H1 (cell line): ENCODE measurements at regions not wholly inside any gene's neighbourhood (a gene's known extent, or its start where the extent isn't known, plus 50 kb on each side); places are given as distances from the start of the nearest gene placed in this dataset.

Source experiments
- BCL11A ChIP-seq, 2 experiments: IDR thresholded peaks; one replicate each; pipeline ENCODE4 v1.6.1; 2011; ENCODE audit warnings: low read depth in 2 of 2, low read length in 2 of 2, mild to moderate bottlenecking in 2 of 2
- MAFK ChIP-seq: IDR thresholded peaks from 2 replicates; pipeline ENCODE4 v1.6.1; 2012; ENCODE audit warnings: low read depth, mild to moderate bottlenecking, improper control_type of control experiment, low read length
- PHF8 ChIP-seq: fragments of 200-600 bp; sonication (generic); conservative IDR thresholded peaks from 2 replicates; pipeline ENCODE4 v1.7.1; 2012; ENCODE audit warnings: low read depth, mild to moderate bottlenecking, inconsistent platforms, low read length, moderate library complexity
- POLR2A ChIP-seq, 2 experiments: IDR thresholded peaks; 1 replicate in 1 of 2; 2 replicates in 1 of 2; pipeline ENCODE4 v1.6.1; 2011; ENCODE audit warnings: low read depth in 2 of 2, low read length in 2 of 2, mild to moderate bottlenecking in 2 of 2; ENCODE audit errors: control extremely low read depth in 1 of 2

DNA sequence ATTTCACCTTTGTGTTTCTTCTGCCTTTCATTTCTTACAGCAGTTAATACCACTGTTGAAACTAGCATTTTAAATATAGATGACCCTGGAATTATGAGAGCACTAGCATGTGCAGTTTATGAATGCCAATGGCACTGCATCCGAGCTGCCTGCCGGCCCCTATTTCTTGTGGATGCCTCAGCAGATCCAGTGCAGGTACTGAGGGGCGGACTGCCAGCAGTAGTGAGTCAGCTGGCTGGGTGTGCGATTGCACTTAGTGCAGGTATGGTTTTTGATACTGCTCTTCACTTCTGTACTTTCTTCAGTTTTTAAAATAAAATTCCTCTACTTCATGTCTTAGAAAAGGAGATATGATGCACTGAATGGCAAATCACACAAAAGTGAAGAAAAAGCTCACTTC lies 453.0 kb downstream of the DIPK2A start (continued):
- TF ChIP-seq PHF8 (no peak), MAFK (no peak), POLR2A (IDR thresholded peaks at IDR 0.05; ENCODE audit: control extremely low read depth in 1 of 2, low read depth in 2 of 2, low read length in 2 of 2) (no peak), BCL11A (IDR thresholded peaks at IDR 0.05; ENCODE audit: low read depth in 2 of 2, low read length in 2 of 2) (no peak)
